HG02798 (cell line): ENCODE measurements at regions not wholly inside any gene's neighbourhood (a gene's known extent, or its start where the extent isn't known, plus 50 kb on each side); places are given as distances from the start of the nearest gene placed in this dataset.

Experiments used
- ATAC-seq: cut with Tn5 transposase; IDR thresholded peaks from one replicate; pipeline ENCODE4 v1.9.1; 2021; ENCODE audit warnings: mild to moderate bottlenecking; ENCODE audit not compliant: unreplicated experiment, poor library complexity

GRCh38 chr1:83691953-83692500, 306.9 kb downstream of the TTLL7 start:
- no peak for ATAC-seq

GRCh38 chr1:83689921-83690868, 308.7 kb downstream of the TTLL7 start:
- ATAC-seq, result no peak

- ATAC-seq, result no peak
These were observed 316.8 kb downstream of the TTLL7 start for GRCh38 chr1:83682132-83682531.

- no peak for ATAC-seq
These were observed 322.8 kb downstream of the TTLL7 start for GRCh38 chr1:83676106-83676505.

- ATAC-seq, result peak; percentile 48
These were observed 325.6 kb downstream of the TTLL7 start for GRCh38 chr1:83673312-83673711.

GRCh38 chr1:83671586-83671985, 327.3 kb downstream of the TTLL7 start:
- no peak for ATAC-seq

GRCh38 chr1:83670909-83671565, 327.9 kb downstream of the TTLL7 start:
- ATAC-seq, result no peak

- no peak for ATAC-seq
These were observed 357.0 kb downstream of the TTLL7 start for GRCh38 chr1:83641796-83642443.

- ATAC-seq, result no peak
These were observed 357.7 kb downstream of the TTLL7 start for GRCh38 chr1:83641206-83641658.

GRCh38 chr1:83639785-83640184, 359.1 kb downstream of the TTLL7 start:
- no peak for ATAC-seq

- no peak for ATAC-seq
These were observed 361.3 kb downstream of the TTLL7 start for GRCh38 chr1:83637586-83637985.

- no peak for ATAC-seq
These were observed 361.9 kb downstream of the TTLL7 start for GRCh38 chr1:83637009-83637408.

- ATAC-seq, result no peak
These were observed 366.0 kb downstream of the TTLL7 start for GRCh38 chr1:83632906-83633305.

GRCh38 chr1:83631851-83632250, 367.1 kb downstream of the TTLL7 start:
- ATAC-seq, result no peak

- ATAC-seq, result no peak
These were observed 371.9 kb downstream of the TTLL7 start for GRCh38 chr1:83627045-83627444.

- ATAC-seq, result peak; percentile 71
These were observed 372.3 kb downstream of the TTLL7 start for GRCh38 chr1:83626603-83627002.

- ATAC-seq, result no peak
These were observed 373.3 kb downstream of the TTLL7 start for GRCh38 chr1:83625646-83626045.

GRCh38 chr1:83620016-83620415, 378.9 kb downstream of the TTLL7 start:
- ATAC-seq, result no peak

GRCh38 chr1:83619170-83619896, 379.6 kb downstream of the TTLL7 start:
- ATAC-seq, result no peak

GRCh38 chr1:83617883-83618282, 381.0 kb downstream of the TTLL7 start:
- ATAC-seq, result no peak
